Mammary epithelial cell (primary cell): ENCODE measurements at regions not wholly inside any gene's neighbourhood (a gene's known extent, or its start where the extent isn't known, plus 50 kb on each side); places are given as distances from the start of the nearest gene placed in this dataset.

Source experiments
- EZH2 ChIP-seq: IDR thresholded peaks from 2 replicates; pipeline ENCODE4 v1.6.1; 2012; ENCODE audit warnings: low read length, inconsistent platforms, borderline replicate concordance
- TF ChIP-seq, protein P1 (sequence below), 2 donors: IDR thresholded peaks in 1 of 2; conservative IDR thresholded peaks in 1 of 2; 2 replicates each; pipeline ENCODE4 v1.5.1; 2011 to 2012; ENCODE audit warnings: inconsistent platforms in 2 of 2, low read length in 2 of 2, mild to moderate bottlenecking in 2 of 2, control low read depth in 1 of 2, low read depth in 1 of 2; ENCODE audit not compliant: insufficient read depth in 1 of 2; ENCODE audit errors: extremely low read depth in 1 of 2

DNA sequence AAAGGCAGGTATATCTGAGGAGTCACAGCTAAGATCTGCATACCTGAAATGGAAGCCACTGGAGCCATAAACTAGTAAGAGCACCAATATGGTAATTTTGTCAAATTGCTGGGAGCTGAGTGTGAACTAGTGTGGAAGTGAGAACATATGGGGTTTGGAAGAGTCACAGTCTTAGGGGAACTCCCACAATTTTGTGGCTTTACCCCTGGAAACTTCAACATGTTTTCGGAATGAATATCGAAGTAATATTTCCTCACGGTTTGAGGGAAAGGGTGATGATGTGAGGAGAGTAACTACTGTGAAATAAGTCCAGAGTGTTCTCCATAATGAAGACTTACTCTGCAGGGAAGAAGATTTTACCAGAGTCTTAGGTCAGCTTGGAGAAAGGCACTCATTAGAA is 565.9 kb downstream of the RIT2 start:
- TF ChIP-seq, protein P1, sequence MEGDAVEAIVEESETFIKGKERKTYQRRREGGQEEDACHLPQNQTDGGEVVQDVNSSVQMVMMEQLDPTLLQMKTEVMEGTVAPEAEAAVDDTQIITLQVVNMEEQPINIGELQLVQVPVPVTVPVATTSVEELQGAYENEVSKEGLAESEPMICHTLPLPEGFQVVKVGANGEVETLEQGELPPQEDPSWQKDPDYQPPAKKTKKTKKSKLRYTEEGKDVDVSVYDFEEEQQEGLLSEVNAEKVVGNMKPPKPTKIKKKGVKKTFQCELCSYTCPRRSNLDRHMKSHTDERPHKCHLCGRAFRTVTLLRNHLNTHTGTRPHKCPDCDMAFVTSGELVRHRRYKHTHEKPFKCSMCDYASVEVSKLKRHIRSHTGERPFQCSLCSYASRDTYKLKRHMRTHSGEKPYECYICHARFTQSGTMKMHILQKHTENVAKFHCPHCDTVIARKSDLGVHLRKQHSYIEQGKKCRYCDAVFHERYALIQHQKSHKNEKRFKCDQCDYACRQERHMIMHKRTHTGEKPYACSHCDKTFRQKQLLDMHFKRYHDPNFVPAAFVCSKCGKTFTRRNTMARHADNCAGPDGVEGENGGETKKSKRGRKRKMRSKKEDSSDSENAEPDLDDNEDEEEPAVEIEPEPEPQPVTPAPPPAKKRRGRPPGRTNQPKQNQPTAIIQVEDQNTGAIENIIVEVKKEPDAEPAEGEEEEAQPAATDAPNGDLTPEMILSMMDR (conservative IDR thresholded peaks at IDR 0.05 in 1 of 2, IDR thresholded peaks at IDR 0.05 in 1 of 2; ENCODE audit: extremely low read depth in 1 of 2, insufficient read depth in 1 of 2, low read depth in 1 of 2, low read length in 2 of 2), result no peak
- no peak for TF ChIP-seq EZH2
